ENCODE measurements at regions not wholly inside any gene's neighbourhood (a gene's known extent, or its start where the extent isn't known, plus 50 kb on each side); places are given as distances from the start of the nearest gene placed in this dataset.

GRCh38 chr10:20647756-20648155 lies 249.4 kb downstream of the NEBL start:
- FAIRE-seq, result no peak
- Histone ChIP-seq H2AK5ac (ENCODE audit: low read depth, low read length) (no peak overlapping the region), H2BK15ac (ENCODE audit: low read length) (no peak overlapping the region), H3K79me2 (ENCODE audit: control insufficient read depth in 1 of 2, insufficient read depth in 2 of 2, low read length in 2 of 2) (no peaks in the 10 kb centered on the region), H3K18ac (ENCODE audit: extremely low read depth, low read length) (no peak overlapping the region), H3K9me3 (ENCODE audit: insufficient read depth in 2 of 2, low read depth in 1 of 2, low read length in 1 of 2) (no peaks in the 10 kb centered on the region), H3K27ac (ENCODE audit: low read depth, low read length) (no peak overlapping the region), H3K23ac (ENCODE audit: insufficient read length) (no peak overlapping the region), H4K8ac (ENCODE audit: extremely low read depth, insufficient read depth, low read length) (no peak overlapping the region), H2BK12ac (ENCODE audit: low read depth, low read length) (no peak overlapping the region), H2BK20ac (ENCODE audit: low read length) (no peak overlapping the region), H3K9ac (replicated peaks in 1 of 4; ENCODE audit: extremely low read depth in 1 of 4, low read depth in 3 of 4, low read length in 3 of 4) (no peak overlapping the region), H3K4ac (replicated peaks; ENCODE audit: insufficient read length, low read depth, low read length) (no peak overlapping the region), H3K4me1 (replicated peaks in 1 of 4; ENCODE audit: control insufficient read depth in 3 of 4, insufficient read depth in 4 of 4, low read length in 3 of 4) (no peaks in the 10 kb centered on the region; a peak in 1 of 7 replicates), H4K5ac (ENCODE audit: insufficient read length, low read depth, low read length) (no peak overlapping the region), H3K36me3 (ENCODE audit: control insufficient read depth in 2 of 4, insufficient read depth in 4 of 4, low read length in 3 of 4) (no peaks in the 10 kb centered on the region), H3K79me1 (ENCODE audit: low read depth, low read length) (no peaks in the 10 kb centered on the region), H3K56ac (replicated peaks; ENCODE audit: insufficient read length, low read depth, low read length) (no peak overlapping the region), H2AFZ (ENCODE audit: low read length) (no peak overlapping the region), H4K91ac (replicated peaks; ENCODE audit: insufficient read length, low read length) (no peak overlapping the region), H3K23me2 (ENCODE audit: low read depth, low read length) (no peaks in the 10 kb centered on the region), H2BK5ac (ENCODE audit: low read depth, low read length) (no peak overlapping the region), H3K27me3 (replicated peaks in 1 of 4; ENCODE audit: control insufficient read depth in 3 of 4, extremely low read depth in 1 of 4, insufficient read depth in 3 of 4, low read length in 3 of 4) (no peaks in the 10 kb centered on the region), H3K4me3 (ENCODE audit: extremely low read depth in 1 of 4, insufficient read depth in 2 of 4, low read depth in 3 of 4, low read length in 4 of 4) (no peak overlapping the region), H2BK120ac (replicated peaks; ENCODE audit: low read depth, low read length) (no peak overlapping the region), H3K14ac (ENCODE audit: insufficient read length) (no peak overlapping the region), H3K4me2 (ENCODE audit: insufficient read depth in 1 of 2, low read depth in 2 of 2, low read length in 2 of 2) (no peak overlapping the region), H4K20me1 (replicated peaks in 1 of 2; ENCODE audit: control insufficient read depth in 1 of 2, insufficient read depth in 2 of 2, low read length in 2 of 2) (no peaks in the 10 kb centered on the region)
- CTCF ChIA-PET (ENCODE audit: partially characterized antibody), result interaction anchor here (1.0 kb wide), 1 partner anchor 285 kb away, joined by 3 read pairs; no protein-coding TSS in a partner anchor
- TF ChIP-seq KDM1A (IDR thresholded peaks at IDR 0.05; ENCODE audit: borderline replicate concordance, low read length), result no peak
- TF ChIP-seq TEAD4 (IDR thresholded peaks at IDR 0.05; ENCODE audit: low read depth, low read length), result no peak
- TF ChIP-seq POLR2AphosphoS5 (IDR thresholded peaks at IDR 0.05; ENCODE audit: low read depth, low read length), result no peak
- no peak for TF ChIP-seq TBP (IDR thresholded peaks at IDR 0.05; ENCODE audit: low read depth, low read length)
- no peak for TF ChIP-seq CTBP2 (IDR thresholded peaks at IDR 0.05; ENCODE audit: borderline replicate concordance, insufficient read depth, insufficient read length, low read length)
- no peak for TF ChIP-seq SP2 (IDR thresholded peaks at IDR 0.05; ENCODE audit: low read length)
- no peak for TF ChIP-seq SAP30 (IDR thresholded peaks at IDR 0.05; ENCODE audit: insufficient read depth, insufficient replicate concordance, low read length)
- TF ChIP-seq CEBPB (IDR thresholded peaks at IDR 0.05; ENCODE audit: low read depth, low read length), result no peak
- TF ChIP-seq PHF8 (conservative IDR thresholded peaks at IDR 0.05; ENCODE audit: low read depth, low read length), result no peak
- no peak for TF ChIP-seq SIX5 (IDR thresholded peaks at IDR 0.05; ENCODE audit: low read depth, low read length)
- TF ChIP-seq CHD2 (IDR thresholded peaks at IDR 0.05; ENCODE audit: low read length), result no peak
- TF ChIP-seq GABPA (IDR thresholded peaks at IDR 0.05; ENCODE audit: borderline replicate concordance, insufficient read depth, low read length), result no peak
- no peak for DNase-seq (ENCODE audit: low read depth in 1 of 2, low spot score in 2 of 2)
- POLR2A ChIA-PET (ENCODE audit: partially characterized antibody), result no interaction called here

All from H1 (cell line).